ENCODE measurements at regions not wholly inside any gene's neighbourhood (a gene's known extent, or its start where the extent isn't known, plus 50 kb on each side); places are given as distances from the start of the nearest gene placed in this dataset.

GRCh38 chr13:106700007-106700406 lies 132.1 kb upstream of the ARGLU1 start:
- no peak overlapping the region for H3K27ac Mint-ChIP-seq
- no peak overlapping the region for H3K4ac ChIP-seq (ENCODE audit: low read depth, low read length)
- WGBS (ENCODE audit: extremely low coverage, insufficient read length, low lambda C conversion rate) = no CpG with 5 or more reads among the region's 8 CpGs

More at GRCh38 chr13:106700007-106700406, 132.1 kb upstream of the ARGLU1 start:
- Histone ChIP-seq H4K8ac (replicated peaks; ENCODE audit: insufficient read length, low read depth, low read length) (no peak overlapping the region), H3K14ac (ENCODE audit: insufficient read depth, low read length) (no peak overlapping the region), H3T11ph (ENCODE audit: low read length) (no peak overlapping the region), H4K5ac (ENCODE audit: insufficient read length, low read depth, low read length) (no peak overlapping the region), H3K23me2 (ENCODE audit: insufficient read length, low read depth, low read length, poor library complexity, severe bottlenecking) (no peaks in the 10 kb centered on the region), H3K4me2 (ENCODE audit: insufficient read depth, insufficient read length, low read length) (no peak overlapping the region), H2BK120ac (ENCODE audit: low read depth, low read length, poor library complexity, severe bottlenecking) (no peak overlapping the region), H3K79me1 (ENCODE audit: insufficient read depth, low read depth, low read length, poor library complexity, severe bottlenecking) (no peaks in the 10 kb centered on the region), H2BK12ac (ENCODE audit: insufficient read length, low read depth, low read length) (no peak overlapping the region), H3K56ac (ENCODE audit: insufficient read length, low read depth, low read length) (no peak overlapping the region), H3K9me3 (ENCODE audit: control insufficient read depth, low read depth, low read length) (no peaks in the 10 kb centered on the region), H2AFZ (ENCODE audit: low read length) (no peak overlapping the region), H2BK5ac (ENCODE audit: insufficient read length, low read length) (no peak overlapping the region), H4K20me1 (ENCODE audit: control insufficient read depth, insufficient read depth, insufficient read length) (no peaks in the 10 kb centered on the region), H2AK5ac (ENCODE audit: insufficient read length, low read length) (no peak overlapping the region), H2BK15ac (ENCODE audit: low read depth, low read length) (no peak overlapping the region), H4K91ac (ENCODE audit: insufficient read length, low read depth, low read length) (no peak overlapping the region), H3K9ac (ENCODE audit: extremely low read depth, insufficient read length, low read length) (no peak overlapping the region), H2BK20ac (ENCODE audit: low read depth, low read length, poor library complexity, severe bottlenecking) (no peak overlapping the region), H3K23ac (ENCODE audit: insufficient read length, low read depth, low read length) (no peak overlapping the region), H3K27me3 (ENCODE audit: insufficient read depth, low read length) (no peaks in the 10 kb centered on the region), H3K4me1 (ENCODE audit: insufficient read depth, low read length) (no peaks in the 10 kb centered on the region), H3K27ac (ENCODE audit: insufficient read length, low read depth, low read length) (no peak overlapping the region), H3K79me2 (ENCODE audit: insufficient read depth, low read length) (no peaks in the 10 kb centered on the region), H3K18ac (ENCODE audit: insufficient read length, low read depth, low read length) (no peak overlapping the region)
- H3K36me3 Mint-ChIP-seq (ENCODE audit: insufficient read depth in 1 of 3, low read depth in 3 of 3) = no peaks in the 10 kb centered on the region
- H3K4me3 Mint-ChIP-seq = no peak overlapping the region
- H3K27me3 Mint-ChIP-seq (ENCODE audit: low read depth) = no peaks in the 10 kb centered on the region
- no peaks in the 10 kb centered on the region for H3K9me3 Mint-ChIP-seq
- no peak for TF ChIP-seq CTCF (conservative IDR thresholded peaks at IDR 0.05)
- no peaks in the 10 kb centered on the region; a peak in 1 of 4 replicates for H3K4me1 Mint-ChIP-seq
- DNase-seq = no peak

Data from H9 (cell line).